ENCODE measurements at regions not wholly inside any gene's neighbourhood (a gene's known extent, or its start where the extent isn't known, plus 50 kb on each side); places are given as distances from the start of the nearest gene placed in this dataset.
"Not testable (repeated sequence)": the region's sequence is repeated elsewhere in the genome, so short reads cannot be mapped to it uniquely, and the experiment has no call there.

DNA sequence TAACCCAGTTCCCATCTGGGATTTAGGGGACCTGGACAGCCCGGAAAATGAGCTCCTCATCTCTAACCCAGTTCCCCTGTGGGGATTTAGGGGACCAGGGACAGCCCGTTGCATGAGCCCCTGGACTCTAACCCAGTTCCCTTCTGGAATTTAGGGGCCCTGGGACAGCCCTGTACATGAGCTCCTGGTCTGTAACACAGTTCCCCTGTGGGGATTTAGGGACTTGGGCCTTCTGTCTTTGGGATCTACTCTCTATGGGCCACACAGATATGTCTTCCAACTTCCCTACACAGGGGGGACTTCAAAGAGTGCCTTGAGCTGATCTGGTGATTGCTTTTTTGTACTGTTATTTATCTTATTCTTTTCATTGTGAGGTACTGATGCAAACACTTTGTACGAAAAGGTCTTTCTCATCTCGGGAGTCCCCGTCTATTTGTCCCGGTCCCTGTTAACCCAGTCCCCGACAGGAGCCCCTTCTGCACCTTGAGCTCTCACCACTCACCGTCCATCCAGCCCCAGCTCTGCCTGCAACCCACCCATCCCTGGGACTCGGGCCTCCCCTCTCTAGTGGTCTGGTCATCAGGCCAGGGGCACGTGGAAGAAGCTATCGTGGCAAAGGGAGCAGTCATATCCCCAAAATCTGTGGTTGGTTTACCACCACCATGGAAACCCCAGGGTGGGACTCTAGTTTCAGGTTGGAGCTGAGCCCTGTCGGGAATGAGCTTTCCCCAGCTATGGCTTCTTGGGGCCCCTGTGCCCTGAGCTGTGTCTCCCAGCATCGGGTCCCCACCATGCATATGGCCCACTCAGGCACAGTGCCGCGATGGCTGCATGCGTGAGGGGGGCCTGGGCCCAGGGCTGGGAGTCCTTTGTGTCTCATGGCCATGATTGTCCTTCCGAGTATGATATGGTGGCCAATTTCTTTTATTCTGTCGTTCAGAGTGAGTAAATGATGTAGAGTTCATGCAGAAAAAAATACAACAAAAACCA lies 270.4 kb upstream of the PLCXD1 start:
- not testable (repeated sequence) for DNase-seq (ENCODE audit: low read depth in 1 of 2, low spot score in 1 of 2)

DNA sequence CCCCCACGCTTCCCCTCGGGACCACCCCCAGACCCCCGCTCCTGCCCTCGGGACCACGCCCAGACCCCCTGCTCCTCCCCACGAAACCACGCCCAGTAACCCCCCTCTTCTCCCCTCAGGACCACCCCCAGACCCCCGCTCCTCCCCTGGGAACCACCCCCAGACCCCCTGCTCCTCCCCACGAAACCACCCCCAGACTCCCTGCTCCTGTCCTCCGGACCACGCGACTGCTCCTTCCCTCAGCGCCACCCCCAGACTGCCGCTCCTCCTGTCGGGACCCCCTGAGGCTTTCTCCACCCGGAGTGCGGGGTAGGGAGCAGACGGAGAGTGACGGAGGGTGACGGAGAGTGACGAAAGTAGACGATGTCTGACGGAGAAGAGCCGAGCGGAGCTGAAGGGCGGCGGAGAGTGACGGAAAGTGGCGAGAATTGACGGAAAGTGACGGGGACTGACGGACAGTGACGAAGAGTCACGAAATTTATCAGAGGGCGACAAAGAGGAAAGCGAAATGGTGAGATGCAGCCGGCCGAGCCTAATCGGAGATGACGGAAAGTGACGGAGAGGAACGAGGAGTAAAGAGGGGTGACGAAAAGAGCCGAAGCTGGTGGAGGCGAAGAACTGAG lies 267.2 kb upstream of the PLCXD1 start:
- not testable (repeated sequence) for DNase-seq (ENCODE audit: low read depth in 1 of 2, low spot score in 1 of 2)

DNA sequence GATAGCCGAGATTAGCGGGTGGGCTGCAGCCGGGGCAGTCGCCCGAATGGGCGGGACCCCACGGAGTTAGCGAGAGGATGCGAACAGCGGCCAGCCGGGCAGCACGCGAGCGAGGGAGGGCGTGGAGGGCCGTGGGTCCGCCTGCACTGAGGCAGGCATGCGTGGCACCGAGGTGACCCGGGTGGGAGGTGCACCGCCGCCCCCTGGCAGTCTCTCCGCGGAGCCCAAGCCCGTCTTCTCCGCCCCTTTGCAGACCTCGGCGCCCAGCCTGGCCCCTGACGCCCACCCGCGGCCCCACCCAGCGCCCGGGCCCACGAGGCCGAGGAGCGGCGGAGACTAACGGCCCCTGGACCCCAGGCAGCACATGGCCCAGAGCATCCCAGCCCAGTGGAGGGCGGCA lies 266.7 kb upstream of the PLCXD1 start:
- DNase-seq (ENCODE audit: low read depth in 1 of 2, low spot score in 1 of 2), result not testable (repeated sequence)

DNA sequence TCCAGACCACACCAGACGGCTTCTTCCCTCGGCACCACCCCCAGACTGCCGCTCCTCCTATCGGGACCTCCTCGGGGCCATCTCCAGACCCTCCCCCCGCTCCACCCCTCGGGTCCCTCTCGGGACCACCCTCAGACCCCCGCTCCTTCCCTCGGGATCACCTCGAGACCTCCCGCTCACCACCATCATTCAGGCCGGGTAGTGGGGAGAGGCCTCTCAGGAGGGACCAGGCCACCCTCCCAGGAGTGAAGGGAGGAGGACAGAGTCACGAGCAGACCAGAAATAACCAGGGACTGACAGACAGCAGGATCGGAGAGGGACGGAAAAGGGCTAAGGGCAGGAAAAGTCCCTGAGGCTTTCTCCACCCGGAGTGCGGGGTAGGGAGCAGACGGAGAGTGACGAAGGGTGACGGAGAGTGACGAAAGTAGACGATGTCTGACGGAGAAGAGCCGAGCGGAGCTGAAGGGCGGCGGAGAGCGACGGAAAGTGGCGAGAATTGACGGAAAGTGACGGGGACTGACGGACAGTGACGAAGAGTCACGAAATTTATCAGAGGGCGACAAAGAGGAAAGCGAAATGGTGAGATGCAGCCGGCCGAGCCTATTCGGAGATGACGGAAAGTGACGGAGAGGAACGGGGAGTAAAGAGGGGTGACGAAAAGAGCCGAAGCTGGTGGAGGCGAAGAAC lies 262.3 kb upstream of the PLCXD1 start:
- peak in 1 of 2 donors; percentile 32 for DNase-seq (ENCODE audit: low read depth in 1 of 2, low spot score in 1 of 2)

DNA sequence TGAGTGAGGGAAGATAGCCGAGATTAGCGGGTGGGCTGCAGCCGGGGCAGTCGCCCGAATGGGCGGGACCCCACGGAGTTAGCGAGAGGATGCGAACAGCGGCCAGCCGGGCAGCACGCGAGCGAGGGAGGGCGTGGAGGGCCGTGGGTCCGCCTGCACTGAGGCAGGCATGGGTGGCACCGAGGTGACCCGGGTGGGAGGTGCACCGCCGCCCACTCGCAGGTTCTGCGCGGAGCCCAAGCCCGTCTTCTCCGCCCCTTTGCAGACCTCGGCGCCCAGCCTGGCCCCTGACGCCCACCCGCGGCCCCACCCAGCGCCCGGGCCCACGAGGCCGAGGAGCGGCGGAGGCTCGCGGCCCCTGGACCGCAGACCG lies 261.7 kb upstream of the PLCXD1 start:
- not testable (repeated sequence) for DNase-seq (ENCODE audit: low read depth in 1 of 2, low spot score in 1 of 2)

DNA sequence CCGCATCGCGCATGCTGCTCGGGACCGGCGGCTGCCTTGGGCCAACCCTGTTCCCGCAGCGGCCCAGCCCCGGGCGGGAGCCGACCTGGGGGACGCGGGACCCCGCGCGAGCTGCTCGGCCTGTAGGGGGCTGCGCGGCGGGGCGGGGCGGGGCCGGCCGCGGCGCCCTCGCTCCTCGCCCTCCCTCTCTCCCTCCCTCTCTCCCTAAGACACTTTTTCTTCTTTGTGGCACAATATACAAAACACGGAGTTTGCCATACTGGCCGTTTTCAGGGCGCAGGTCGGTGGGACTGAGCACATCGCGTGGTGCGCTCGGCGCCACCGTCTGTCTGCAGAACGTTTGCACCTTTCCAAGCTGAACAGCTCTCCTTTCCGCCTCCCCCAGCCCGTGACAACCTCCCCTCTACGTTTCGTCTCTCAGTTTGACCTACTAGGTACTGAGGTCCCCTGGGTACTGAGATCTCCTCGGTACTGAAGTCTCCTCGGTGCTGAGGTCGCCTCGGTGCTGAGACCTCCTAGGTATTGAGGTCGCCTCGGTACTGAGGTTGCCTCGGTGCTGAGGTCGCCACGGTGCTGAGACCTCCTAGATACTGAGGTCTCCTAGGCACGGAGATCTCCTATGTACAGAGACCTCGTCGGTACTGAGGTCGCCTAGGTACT lies 261.1 kb upstream of the PLCXD1 start:
- no peak for DNase-seq (ENCODE audit: low read depth in 1 of 2, low spot score in 1 of 2)

DNA sequence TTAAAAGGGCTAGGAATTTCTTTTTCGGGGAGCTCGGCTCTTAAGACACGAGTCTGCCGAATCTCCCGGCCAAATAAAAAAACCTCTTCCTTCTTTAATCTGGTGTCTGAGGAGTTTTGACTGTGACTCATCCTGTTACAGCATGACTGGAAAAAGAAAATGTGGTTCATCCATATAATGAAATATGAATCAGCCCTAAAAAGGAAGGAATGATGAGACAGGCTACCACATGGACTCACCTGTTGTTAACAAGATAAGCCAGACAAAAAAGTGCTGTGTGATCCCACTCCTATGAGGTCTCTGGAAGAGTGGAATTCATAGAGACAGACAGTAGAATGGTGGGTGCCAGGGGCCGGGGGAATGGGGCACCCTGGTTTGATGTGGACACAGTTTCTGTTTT lies 257.0 kb upstream of the PLCXD1 start:
- not testable (repeated sequence) for DNase-seq (ENCODE audit: low read depth in 1 of 2, low spot score in 1 of 2)
